Renal cortical epithelial cell (primary cell): ENCODE measurements at regions not wholly inside any gene's neighbourhood (a gene's known extent, or its start where the extent isn't known, plus 50 kb on each side); places are given as distances from the start of the nearest gene placed in this dataset.
A peak's percentile ranks its signal among the peaks of the same experiment; 100 is the strongest.
"Not testable (repeated sequence)": the region's sequence is repeated elsewhere in the genome, so short reads cannot be mapped to it uniquely, and the experiment has no call there.

Experiments
- DNase-seq: peaks from one replicate; pipeline ENCODE4 v3.0.0-alpha.2; 2011; ENCODE audit warnings: low read depth

DNA sequence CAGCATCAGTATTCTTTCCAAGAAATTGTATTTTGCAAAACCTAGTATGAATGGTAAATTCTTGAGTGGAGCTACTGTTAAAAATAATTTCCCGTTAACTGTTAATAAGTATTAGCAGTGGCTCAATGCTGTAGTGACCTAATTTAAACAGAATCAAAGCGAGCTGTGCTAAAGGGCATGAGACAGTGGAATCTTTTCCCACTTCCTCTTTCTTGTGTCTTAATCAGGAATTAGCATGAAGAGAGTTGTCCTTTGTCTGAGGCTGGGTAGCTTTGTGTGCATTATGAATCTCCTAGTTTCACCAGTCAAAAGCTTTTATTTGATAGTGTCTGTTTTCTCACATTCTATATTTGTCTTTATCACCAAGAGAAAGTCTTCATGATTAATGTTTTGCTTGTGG, 298.8 kb upstream of the GCFC2 start:
- no peak for DNase-seq

DNA sequence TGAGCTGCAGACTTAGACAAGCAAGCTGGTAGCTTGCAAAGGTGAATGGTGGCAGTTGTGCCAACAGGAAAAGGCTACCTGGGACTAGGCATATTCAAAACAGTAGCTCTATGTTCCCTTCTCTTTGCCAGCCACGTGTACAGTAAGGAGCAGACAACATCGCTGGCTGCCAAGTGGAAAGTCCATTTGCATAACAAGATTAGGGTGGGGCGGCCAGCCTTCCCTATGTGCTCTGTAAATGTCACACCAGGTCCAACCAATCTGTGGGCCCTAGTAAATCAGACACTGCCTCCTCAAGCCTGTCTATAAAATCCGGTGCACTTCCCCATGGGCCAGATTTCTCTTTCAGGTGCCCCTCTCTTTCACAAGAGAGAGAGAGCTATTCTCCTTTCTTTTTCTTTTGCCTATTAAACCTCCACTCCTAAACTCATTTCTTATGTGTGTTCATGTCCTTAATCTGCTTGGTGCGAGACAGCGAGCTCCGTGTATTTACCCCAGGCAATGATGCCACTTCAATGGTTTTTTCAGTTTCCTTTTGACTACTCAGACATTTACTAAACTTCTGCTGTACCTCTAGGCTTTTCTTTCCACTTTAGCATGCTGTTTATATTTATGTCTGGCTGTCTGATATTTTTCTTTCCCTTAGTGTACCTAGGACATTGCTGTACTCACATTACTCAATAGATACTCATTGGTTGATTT, 297.4 kb upstream of the GCFC2 start:
- DNase-seq: no peak

DNA sequence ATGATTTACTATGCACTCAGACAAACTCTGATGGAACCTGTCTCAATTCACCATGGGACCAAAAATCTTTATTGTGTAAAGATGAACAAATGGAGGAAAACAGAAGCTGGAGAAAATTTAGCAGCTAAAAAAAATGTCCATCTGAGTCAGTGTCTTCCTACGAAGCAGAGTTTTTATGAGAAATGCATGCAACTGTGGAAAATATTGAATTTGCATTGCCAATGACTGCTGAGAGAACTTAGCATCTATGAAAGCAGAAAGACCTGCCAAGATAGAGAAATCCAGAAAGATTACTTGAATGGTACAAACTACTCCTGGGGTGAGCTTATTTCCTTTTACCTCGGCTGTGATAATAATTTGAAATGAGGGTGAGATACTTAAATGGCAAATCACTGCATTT, 289.7 kb upstream of the GCFC2 start:
- no peak for DNase-seq

DNA sequence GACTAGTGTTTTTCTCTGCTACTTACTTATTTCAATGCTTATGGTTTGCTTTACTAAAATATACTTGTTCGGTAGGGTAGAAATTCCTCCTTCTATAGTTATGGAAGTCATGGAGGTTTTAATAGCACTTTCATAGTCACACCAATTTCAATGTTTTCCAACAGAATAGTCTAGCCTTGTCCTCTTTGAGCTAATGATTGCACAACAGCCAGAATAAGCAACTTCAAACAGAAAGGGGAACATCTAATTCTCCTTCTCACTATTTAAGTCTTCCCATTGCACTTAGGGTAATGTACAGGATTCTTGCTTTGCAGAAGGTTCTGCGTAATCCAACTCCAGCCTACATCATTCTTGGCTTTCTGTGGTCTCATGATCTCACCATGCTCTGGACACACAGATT, 287.7 kb upstream of the GCFC2 start:
- no peak for DNase-seq

DNA sequence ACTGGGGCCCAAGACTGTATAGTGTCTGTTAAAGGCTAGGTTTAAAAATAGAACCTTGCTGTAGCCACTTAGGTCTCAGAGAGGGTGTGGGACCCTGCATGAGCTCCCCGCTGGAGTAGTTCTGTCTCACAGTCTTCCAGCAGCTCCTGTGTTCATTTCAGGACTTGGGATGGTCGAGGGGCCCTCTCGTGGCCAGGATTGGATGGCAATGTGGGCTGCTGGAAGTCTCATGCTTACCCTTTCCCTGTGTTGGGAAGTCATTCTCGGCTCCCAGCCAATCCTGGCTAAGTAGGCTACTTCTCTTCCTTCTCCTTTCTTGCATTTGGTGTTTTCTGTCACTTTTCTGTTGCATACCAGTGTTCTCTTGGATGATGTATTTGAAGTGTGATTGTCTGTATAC, 284.0 kb upstream of the GCFC2 start:
- no peak for DNase-seq

DNA sequence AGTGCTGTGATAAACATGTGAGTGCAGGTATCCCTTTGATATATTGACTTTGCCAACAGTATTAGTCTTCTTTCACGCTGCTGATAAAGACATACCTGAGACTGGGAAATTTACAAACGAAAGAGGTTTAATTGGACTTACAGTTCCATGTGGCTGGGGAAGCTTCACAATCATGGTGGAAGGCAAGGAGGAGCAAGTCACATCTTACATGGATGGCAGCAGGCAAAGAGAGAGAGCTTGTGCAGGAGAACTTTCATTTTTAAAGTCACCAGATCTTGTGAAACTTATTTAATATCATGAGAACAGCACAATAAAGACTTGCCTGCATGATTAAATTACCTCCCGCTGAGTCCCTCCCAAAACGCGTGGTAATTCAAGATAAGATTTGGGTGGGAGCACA, 277.9 kb upstream of the GCFC2 start:
- not testable (repeated sequence) for DNase-seq

DNA sequence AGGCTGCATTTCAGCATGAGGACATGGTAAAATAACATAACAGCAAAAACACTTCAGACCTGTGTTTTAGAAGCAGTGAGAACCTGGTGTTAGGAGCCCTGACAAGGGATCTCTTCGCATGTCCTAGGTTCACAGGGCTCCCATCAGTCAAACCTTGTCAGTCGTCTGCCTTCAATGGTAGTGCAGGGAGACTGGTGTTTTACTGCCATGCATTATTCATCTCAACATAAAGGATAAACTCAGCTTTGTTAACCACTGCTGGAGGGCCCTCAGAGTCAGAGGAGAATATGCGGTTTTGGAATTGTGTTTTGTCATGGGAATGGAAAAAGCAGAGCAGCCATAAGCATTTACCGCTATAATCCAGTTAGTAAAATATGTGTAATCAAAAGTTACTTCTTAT, 275.9 kb upstream of the GCFC2 start:
- DNase-seq: no peak

DNA sequence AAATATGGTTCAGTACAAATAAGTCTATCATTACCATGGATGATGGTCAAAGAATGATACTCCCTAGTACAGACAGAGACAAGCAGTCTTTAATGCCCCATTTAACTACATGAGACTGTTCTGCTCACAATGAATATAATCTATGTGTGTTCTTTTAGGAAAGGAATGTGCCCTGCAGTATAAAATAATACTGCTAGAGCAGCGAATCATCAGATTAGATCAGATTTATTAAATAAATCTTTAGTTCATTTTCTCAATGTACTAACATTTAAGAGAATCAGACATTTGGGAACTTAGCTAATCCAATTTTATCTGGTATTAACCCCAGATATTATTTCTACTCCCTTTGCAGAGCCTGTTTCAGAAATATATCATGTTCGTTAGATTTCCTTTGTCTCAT, 272.0 kb upstream of the GCFC2 start:
- no peak for DNase-seq

DNA sequence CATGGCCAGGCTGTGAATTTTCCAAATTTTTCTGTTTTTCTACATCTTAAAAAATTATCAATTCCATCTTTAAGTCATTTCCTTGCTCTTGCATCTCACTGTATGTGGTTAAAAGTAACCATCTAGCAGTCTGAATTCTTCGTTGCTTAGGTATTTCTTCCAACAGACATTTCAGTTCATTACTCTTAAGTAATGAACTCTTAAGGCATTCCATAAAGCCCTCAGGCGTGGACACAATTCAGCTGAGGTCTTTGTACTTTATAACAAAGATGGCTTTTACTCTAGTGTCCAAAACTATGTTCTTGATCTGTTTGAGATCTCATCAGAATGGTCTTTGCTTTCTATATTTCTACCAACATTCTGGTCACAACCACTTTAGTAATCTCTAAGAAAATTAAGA, 253.9 kb upstream of the GCFC2 start:
- DNase-seq: no peak

DNA sequence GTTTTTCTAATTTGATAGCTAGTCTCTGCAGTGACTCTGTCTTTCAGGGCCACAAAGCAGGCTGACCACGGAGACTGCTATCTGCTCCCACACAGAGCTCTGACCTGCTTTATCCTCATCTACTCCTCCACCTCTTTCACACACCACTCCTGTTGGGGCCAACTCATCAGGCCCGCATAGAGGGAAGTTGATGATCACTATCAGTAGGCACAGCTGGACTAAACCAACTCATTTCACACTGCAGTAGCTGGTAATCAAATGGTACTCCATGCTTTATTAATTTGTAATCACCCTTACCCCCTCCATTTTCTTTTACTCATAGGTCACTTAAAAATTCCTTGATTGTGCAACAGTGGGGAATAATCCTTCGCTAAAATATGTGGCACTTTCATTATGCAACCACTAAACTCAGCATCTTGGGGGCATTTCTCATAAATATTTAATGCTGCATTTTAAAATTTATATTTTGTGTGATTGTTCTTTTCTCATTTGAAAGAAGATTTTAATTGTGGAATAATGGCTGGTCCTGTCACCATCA, 249.8 kb upstream of the GCFC2 start:
- peak; percentile 4 for DNase-seq

DNA sequence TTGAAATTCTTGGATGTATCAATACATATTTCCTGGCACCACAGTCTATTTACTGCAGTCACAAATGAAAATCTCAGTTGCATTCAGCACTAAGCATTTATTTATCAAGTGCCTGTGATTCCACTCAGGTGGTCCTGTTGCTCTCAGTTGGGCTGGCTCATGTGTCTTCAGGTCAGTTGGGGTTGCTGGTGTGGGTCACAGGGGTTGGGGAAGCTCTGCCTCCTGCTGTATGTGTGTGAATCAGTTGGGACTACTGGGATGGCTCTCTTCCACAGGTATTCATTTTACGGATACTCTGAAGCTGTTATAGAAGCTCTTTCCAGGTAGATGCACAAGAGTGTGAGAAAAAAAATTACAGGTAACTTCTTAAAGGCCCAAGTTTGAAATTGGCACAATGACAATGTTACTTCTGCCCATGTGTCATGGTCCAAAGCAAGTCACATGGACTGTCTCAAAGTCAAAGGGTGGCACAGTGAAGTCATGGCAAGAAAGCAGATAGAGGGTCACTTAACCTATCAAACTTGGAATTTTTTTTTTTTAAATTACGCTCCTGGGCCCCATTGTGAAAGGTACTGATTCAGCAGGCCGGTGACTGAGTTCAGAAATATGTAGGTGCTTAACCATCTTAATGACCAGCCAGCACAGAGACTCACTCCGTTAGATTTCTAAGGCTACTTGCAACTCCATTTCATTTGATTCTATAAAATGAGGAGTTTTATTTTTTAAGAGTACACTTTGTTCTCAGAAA, 249.2 kb upstream of the GCFC2 start:
- peak; percentile 4 for DNase-seq

DNA sequence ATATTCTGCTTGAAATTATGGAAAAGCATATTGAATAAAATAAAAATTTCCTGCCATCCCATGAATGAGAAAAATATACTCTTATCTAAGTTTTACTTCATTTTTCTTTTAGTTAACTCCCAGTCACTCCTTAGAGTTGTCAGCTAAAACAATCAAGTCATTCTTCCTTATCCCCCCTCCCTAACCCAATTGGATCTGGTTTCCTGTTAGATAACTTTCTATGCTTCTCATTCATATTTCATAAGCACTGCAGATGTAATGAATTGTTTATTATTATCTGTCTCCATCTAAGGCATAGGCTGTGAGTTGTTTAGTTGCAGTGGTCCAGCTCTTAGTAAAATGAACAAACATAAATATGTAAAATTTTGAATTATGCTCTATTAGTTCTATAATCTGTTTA, 244.0 kb upstream of the GCFC2 start:
- DNase-seq: no peak

DNA sequence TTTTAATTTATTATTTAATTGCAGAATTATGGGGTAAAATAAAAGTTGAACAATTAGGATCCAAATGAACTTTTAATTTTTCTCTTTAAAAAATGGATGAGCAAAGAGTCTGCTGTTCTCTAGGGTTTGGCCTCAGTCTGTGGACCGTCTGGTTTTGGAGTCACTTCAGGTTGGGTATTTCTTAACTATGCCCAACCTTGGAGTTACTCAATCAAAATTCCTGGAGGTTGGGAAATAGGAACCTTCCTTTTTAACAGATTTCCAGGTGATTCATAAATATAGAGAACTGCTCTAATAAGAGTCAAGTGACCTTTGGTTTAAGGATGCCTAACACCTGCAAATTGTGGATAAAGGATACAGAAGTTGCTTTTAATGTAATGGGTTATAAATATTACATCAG, 241.5 kb upstream of the GCFC2 start:
- no peak for DNase-seq

DNA sequence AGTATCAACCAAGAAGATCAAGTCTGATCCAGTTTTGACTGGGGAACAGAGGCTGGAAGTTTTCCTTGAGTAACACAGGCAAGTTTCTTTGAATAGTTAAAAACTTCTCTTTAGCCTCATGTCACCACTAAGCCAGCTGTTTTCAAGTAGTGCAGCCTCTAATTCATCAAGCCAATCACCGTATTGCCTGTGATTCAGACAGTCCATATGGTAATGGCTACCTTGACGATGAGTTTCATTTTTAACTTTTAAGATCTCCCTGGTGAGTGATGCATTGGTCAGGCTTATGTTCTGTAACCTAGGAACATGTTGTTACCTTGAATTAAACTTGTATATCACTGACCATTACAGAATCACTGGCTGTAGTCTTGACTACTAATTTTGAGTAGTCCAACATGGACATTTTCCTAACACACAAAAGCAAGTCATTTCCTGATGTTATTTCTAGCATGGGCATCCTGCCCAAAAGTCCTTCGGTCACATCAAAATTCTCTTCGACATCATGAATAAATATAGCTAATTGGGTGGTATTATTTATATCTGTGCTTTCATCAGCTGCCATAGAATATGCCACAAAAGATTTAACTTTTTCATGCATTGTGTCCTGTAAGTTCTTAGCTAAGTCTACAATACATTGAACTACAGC, 238.8 kb upstream of the GCFC2 start:
- DNase-seq: no peak

DNA sequence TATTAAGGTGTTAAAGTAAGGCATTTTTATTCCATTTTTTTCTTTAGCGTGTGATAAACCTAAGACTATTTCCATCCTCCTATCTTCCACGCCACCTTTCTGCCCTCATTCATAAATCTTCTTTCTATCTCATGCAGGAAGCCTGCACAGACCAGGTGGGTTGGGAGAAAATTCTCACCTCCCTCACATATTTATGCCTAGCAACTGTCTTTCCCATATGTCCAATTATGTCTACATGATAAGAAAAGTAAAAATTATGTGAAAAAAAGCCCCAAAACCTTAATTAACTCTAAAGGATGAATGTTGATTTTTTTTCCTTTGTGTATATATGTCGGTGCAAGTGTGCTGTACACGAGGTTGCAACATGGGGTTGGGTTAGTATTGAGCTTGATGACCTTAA, 225.6 kb upstream of the GCFC2 start:
- DNase-seq: no peak

DNA sequence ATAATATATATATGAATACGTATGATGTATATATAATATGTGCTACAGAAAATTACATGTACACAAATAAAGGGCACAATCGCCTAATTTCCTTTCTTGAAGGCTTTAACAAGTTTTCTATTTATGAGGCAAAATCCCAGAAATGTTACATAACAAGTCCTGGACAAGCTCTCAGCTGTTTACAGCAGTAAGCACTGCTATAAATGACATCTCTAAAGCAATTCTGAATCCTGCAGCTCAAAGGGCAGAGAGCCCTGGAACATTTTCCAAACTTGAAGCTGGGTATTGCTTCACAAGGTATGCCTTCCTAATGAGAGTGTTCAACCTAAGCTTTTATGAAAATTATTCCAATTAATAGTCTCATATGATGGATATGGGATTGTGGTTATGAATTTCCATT, 222.3 kb upstream of the GCFC2 start:
- no peak for DNase-seq

DNA sequence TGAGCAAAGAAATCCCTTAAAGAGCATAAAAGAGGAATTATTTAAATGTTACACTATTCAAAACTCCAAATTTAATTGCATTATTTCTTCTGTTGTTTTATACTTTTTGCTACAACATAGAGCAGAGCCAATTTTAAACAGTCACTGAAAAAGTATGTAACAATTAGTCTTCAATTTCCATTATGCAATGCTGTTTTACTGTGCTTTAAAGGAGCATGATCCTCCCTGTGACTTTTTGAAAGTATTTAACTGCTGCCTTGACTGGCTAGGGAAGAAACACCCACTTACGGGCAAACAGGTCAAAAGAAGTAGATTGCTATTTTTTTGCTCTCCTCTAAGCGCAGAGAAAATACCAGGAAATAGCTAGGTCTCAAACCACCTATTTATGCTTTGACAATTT, 217.4 kb upstream of the GCFC2 start:
- DNase-seq: no peak

DNA sequence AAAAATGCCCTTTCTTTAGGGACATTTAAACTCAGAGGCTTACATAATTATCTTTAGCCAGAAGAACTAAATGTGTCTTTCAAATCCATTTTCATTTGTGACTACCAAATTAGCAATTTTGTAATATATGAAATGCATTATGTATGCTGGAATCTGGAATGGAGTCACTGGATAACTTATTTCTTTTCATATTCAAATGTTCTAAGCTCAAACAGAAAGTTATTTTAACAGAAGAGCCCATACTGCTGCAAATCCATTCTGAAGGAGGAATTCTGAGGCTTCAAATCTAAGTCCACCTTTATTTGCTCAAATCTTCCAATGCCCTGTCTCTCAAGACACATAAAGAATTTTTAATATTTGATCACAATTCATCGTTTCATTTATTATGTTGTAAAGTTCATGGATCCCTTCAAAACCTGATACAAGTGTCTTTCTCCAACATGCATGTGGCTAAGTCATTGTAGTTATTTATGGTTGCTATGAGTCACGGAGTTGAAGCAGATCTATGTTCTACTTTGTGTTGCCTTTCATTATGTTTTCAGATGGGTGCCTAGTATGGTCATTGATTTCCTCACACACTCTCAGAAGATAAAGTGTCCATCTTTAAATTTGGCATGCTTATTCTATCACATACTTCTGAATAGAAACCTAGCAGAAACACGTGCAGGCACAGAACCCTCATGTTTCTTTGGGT, 214.8 kb upstream of the GCFC2 start:
- DNase-seq: no peak

DNA sequence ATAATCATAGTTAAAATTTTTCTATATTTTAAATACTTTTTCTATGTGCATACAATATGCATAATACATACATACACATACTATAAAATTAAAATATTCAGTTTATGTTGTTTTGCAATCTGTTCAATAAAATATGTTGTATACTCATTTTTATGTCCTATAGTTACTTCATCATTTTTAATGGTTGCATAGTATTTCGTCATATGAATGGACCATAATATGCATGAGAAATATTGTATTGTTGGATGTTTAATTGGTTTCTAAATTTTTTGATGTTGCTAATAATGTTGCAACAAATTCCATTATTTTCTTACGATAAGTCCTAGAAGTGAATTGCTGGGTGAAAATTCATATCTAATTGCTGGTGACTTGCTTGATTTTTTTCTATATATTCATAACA, 211.5 kb upstream of the GCFC2 start:
- DNase-seq: no peak

DNA sequence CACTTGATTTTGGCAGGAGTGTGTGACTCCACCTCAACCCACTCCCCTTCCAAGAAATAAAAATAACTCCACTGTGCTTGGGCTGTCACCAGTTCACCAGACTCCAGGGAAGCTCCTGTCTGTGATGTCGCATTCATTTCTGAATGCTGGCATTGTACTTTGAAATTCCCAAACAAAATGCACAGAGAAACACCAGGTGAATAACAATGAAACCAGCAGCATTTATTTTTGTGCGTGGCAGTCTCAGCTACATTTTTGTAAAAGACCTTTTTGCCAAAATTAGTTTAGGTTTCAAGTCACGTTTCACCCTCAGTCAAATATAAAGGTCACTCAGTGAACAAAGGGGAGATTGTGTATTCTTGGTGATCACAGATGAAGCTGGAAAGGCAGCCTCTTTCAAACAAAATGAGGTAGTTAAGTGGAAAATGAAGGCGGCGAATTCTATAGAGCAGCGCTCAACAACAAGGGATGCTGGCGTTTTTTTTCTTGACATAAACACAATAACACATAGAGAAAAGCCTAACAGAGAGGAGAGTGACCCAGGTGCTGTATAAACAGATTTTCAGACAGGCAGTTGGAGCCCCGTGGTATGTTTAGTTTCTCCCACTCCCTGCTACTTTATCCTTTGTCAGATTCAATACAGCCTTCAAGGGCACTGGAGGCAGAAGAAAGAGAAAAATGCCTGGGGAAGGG, 210.3 kb upstream of the GCFC2 start:
- no peak for DNase-seq

DNA sequence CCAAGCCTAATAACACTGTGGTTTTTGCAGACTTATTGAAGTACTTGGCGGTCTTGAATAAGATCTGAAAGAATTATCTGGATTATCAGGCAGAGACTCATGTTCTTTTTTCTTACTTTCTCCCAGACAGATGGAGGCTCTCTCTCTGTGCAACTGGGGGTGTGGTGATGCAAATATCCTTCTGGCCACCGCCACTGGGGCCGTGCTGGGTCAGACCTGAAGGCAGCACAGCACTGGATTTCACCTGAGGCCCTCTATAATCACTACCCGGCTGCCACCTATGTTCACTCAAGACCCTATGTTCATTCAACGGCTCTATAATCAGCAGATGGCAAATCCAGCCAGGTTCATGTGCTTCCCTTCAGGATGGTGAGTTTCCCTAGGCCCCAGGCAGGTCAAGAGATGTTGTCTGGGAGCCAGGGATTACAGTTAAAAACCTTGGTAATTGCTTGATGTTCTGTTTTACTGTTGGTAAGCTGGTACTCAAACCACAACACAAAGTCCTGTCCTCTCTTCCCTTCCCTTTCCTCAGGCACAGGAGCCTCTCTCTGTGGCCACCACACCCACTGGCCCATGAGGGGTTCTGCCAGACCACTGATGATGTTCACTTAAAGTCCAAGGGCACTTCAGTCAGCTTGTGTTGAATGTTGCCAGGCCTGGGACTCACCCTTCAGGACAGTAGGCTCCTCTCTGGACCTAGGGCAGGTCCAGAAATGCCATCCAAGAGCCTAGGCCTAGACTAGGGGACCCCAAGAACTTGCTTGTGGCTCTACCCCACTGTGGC, 205.3 kb upstream of the GCFC2 start:
- no peak for DNase-seq
